ENCODE measurements at regions not wholly inside any gene's neighbourhood (a gene's known extent, or its start where the extent isn't known, plus 50 kb on each side); places are given as distances from the start of the nearest gene placed in this dataset.

DNA sequence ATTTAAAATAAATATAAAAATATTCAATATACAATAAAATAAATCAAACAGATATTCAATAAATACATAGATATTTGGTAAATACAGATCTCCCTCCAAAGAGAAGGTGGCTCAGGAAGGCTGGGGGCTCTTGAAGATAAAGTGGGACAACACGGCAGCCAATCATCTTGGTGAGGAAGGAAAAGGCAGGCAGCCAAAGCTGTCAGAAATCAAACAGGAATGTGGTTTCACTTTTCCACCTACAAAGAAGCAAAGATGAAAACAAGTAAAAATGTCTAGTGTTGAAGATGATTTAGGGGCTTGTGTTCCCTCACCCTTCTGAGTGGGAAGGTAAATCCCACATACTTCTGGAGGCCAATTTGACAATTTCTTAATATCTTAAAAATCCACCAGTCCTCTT is 85.7 kb downstream of the B3GNT2 start:
- no peak for DNase-seq (ENCODE audit: low read depth in 2 of 2)

DNA sequence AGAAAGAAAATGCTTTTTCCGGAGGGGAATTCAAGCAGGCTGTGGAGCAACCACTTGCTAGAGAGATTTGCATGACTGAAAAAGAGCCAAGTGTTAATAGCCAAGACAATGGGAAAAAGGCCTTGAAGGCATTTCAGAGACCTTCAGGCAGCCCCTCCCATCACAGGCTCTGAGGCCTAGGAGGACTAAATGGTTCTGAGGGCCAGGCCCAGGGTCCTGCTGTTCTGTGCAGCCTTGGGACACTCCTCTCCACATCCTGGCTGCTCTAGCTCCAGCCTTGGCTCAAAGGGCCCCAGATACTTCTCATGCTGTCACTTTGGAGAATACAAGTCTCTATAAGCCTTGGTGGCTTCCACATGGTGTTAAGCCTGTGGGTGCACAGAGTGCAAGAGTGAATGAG is 81.8 kb downstream of the B3GNT2 start:
- no peak for DNase-seq (ENCODE audit: low read depth in 2 of 2)
